Endothelial cell (in vitro differentiated cells): ENCODE measurements at regions not wholly inside any gene's neighbourhood (a gene's known extent, or its start where the extent isn't known, plus 50 kb on each side); places are given as distances from the start of the nearest gene placed in this dataset.

Experiments used
- DNase-seq: peaks from one replicate; pipeline ENCODE4 v3.0.0; 2021; ENCODE audit warnings: low spot score
- H3K27ac Mint-ChIP-seq: one replicate; pipeline ENCODE4 v1.8.0; 2021; ENCODE audit warnings: mixed read lengths, inconsistent platforms; ENCODE audit not compliant: unreplicated experiment
- H3K27me3 Mint-ChIP-seq: one replicate; pipeline ENCODE4 v1.8.0; 2021; ENCODE audit warnings: mild to moderate bottlenecking, moderate library complexity, mixed read lengths, inconsistent platforms; ENCODE audit not compliant: unreplicated experiment
- H3K36me3 Mint-ChIP-seq: one replicate; pipeline ENCODE4 v1.8.0; 2021; ENCODE audit warnings: mild to moderate bottlenecking, low read depth, mixed read lengths, inconsistent platforms; ENCODE audit not compliant: unreplicated experiment
- H3K4me1 Mint-ChIP-seq: one replicate; pipeline ENCODE4 v1.8.0; 2021; ENCODE audit warnings: mild to moderate bottlenecking, mixed read lengths, inconsistent platforms; ENCODE audit not compliant: unreplicated experiment
- H3K4me3 Mint-ChIP-seq: one replicate; pipeline ENCODE4 v1.8.0; 2021; ENCODE audit warnings: mild to moderate bottlenecking, mixed read lengths, inconsistent platforms; ENCODE audit not compliant: unreplicated experiment
- H3K9me3 Mint-ChIP-seq: one replicate; pipeline ENCODE4 v1.8.0; 2021; ENCODE audit warnings: mixed read lengths, inconsistent platforms; ENCODE audit not compliant: unreplicated experiment
- CTCF ChIP-seq: fragments of 200-600 bp; sonication (generic); IDR thresholded peaks from one replicate; pipeline ENCODE4 v1.5.0; 2021; ENCODE audit warnings: antibody characterized with exemption; ENCODE audit not compliant: unreplicated experiment

GRCh38 chr1:103265551-103265950 is 157.2 kb upstream of the COL11A1 start:
- no peaks in the 10 kb centered on the region for H3K27me3 Mint-ChIP-seq
- no peak overlapping the region for H3K27ac Mint-ChIP-seq
- H3K9me3 Mint-ChIP-seq: no peaks in the 10 kb centered on the region
- no peak for TF ChIP-seq CTCF
- no peak overlapping the region for H3K4me3 Mint-ChIP-seq
- H3K4me1 Mint-ChIP-seq: no peaks in the 10 kb centered on the region
- no peak for DNase-seq
- H3K36me3 Mint-ChIP-seq: no peaks in the 10 kb centered on the region

GRCh38 chr1:103259982-103260381 is 151.7 kb upstream of the COL11A1 start:
- Mint-ChIP-seq H3K4me3 (no peak overlapping the region), H3K4me1 (no peaks in the 10 kb centered on the region), H3K27me3 (no peaks in the 10 kb centered on the region), H3K36me3 (no peaks in the 10 kb centered on the region), H3K9me3 (no peaks in the 10 kb centered on the region), H3K27ac (no peak overlapping the region)
- TF ChIP-seq CTCF: no peak
- DNase-seq: no peak

- Mint-ChIP-seq H3K4me1 (no peaks in the 10 kb centered on the region), H3K27ac (no peak overlapping the region), H3K4me3 (no peak overlapping the region), H3K9me3 (no peaks in the 10 kb centered on the region), H3K36me3 (no peaks in the 10 kb centered on the region), H3K27me3 (peaks cover 1% of the 10 kb centered on the region)
- DNase-seq: no peak
- no peak for TF ChIP-seq CTCF
Observed at GRCh38 chr1:103256490-103256889, 148.2 kb upstream of the COL11A1 start.

- no peak for TF ChIP-seq CTCF
- peaks cover 11% of the 10 kb centered on the region for H3K4me1 Mint-ChIP-seq
- H3K4me3 Mint-ChIP-seq: no peak overlapping the region
Observed at GRCh38 chr1:103254691-103255090, 146.4 kb upstream of the COL11A1 start.

GRCh38 chr1:103250441-103250861 is 142.1 kb upstream of the COL11A1 start:
- peaks cover 1% of the 10 kb centered on the region for H3K27me3 Mint-ChIP-seq
- peak; percentile 5 for DNase-seq
- no peak overlapping the region for H3K4me3 Mint-ChIP-seq
- H3K36me3 Mint-ChIP-seq: no peaks in the 10 kb centered on the region
- H3K4me1 Mint-ChIP-seq: peaks cover 11% of the 10 kb centered on the region
- peak overlapping the region; percentile 90 for H3K27ac Mint-ChIP-seq
- TF ChIP-seq CTCF: no peak
- H3K9me3 Mint-ChIP-seq: no peaks in the 10 kb centered on the region

More at GRCh38 chr1:103254691-103255090, 146.4 kb upstream of the COL11A1 start:
- Mint-ChIP-seq H3K27ac (no peak overlapping the region), H3K27me3 (peaks cover 1% of the 10 kb centered on the region), H3K9me3 (no peaks in the 10 kb centered on the region), H3K36me3 (no peaks in the 10 kb centered on the region)
- no peak for DNase-seq
